Loucy (cell line): ENCODE measurements at regions not wholly inside any gene's neighbourhood (a gene's known extent, or its start where the extent isn't known, plus 50 kb on each side); places are given as distances from the start of the nearest gene placed in this dataset.

ENCODE experiments used
- CTCF ChIP-seq: fragments of 200-600 bp; sonication (generic); conservative IDR thresholded peaks from 2 replicates; pipeline ENCODE4 v1.5.1; 2014; ENCODE audit warnings: mild to moderate bottlenecking, antibody characterized with exemption, low read length
- EZH2phosphoT487 ChIP-seq: fragments of 200-600 bp; IDR thresholded peaks from 2 replicates; pipeline ENCODE4 v1.6.1; 2018; ENCODE audit warnings: antibody characterized with exemption, mild to moderate bottlenecking, moderate library complexity, borderline replicate concordance

GRCh38 chr16:88315543-88316105 is 67.1 kb upstream of the ZNF469 start:
- TF ChIP-seq CTCF (no peak), EZH2phosphoT487 (no peak)
